Fibroblast of villous mesenchyme (primary cell): ENCODE measurements at regions not wholly inside any gene's neighbourhood (a gene's known extent, or its start where the extent isn't known, plus 50 kb on each side); places are given as distances from the start of the nearest gene placed in this dataset.
A peak's percentile ranks its signal among the peaks of the same experiment; 100 is the strongest.

Source experiments
- DNase-seq: peaks from one replicate; pipeline ENCODE4 v3.0.0-alpha.2; 2010; ENCODE audit warnings: low read depth
- H3K4me3 ChIP-seq: 2 replicates; pipeline ENCODE4 v1.5.1; 2011; ENCODE audit warnings: low read depth, mild to moderate bottlenecking, low read length
- CTCF ChIP-seq: IDR thresholded peaks from 2 replicates; pipeline ENCODE4 v1.5.1; 2012; ENCODE audit warnings: low read depth, mild to moderate bottlenecking, low read length; ENCODE audit not compliant: insufficient read depth

- no peak for DNase-seq
- H3K4me3 ChIP-seq, result no peak overlapping the region
- TF ChIP-seq CTCF, result no peak
These were observed 132.5 kb upstream of the ZCCHC13 start for GRCh38 chrX:74171465-74171864.

GRCh38 chrX:74162199-74162598, 141.8 kb upstream of the ZCCHC13 start:
- TF ChIP-seq CTCF, result no peak
- DNase-seq, result no peak

GRCh38 chrX:74160816-74161215, 143.2 kb upstream of the ZCCHC13 start:
- no peak for DNase-seq
- no peak for TF ChIP-seq CTCF
- H3K4me3 ChIP-seq, result no peak overlapping the region

More at GRCh38 chrX:74162199-74162598, 141.8 kb upstream of the ZCCHC13 start:
- no peak overlapping the region for H3K4me3 ChIP-seq

GRCh38 chrX:74160358-74160757, 143.6 kb upstream of the ZCCHC13 start:
- TF ChIP-seq CTCF, result no peak
- no peak for DNase-seq
- H3K4me3 ChIP-seq, result no peak overlapping the region

- no peak for DNase-seq
- TF ChIP-seq CTCF, result no peak
- no peak overlapping the region for H3K4me3 ChIP-seq
These were observed 156.5 kb upstream of the ZCCHC13 start for GRCh38 chrX:74147439-74147838.

- H3K4me3 ChIP-seq, result no peak overlapping the region
- no peak for TF ChIP-seq CTCF
- DNase-seq, result no peak
These were observed 165.0 kb upstream of the ZCCHC13 start for GRCh38 chrX:74138943-74139342.

GRCh38 chrX:74133156-74133796, 170.7 kb upstream of the ZCCHC13 start:
- TF ChIP-seq CTCF, result peak; percentile 67
- peak; percentile 76 for DNase-seq
- H3K4me3 ChIP-seq, result no peak overlapping the region
